Superior temporal gyrus (tissue), 1 donor: ENCODE measurements at regions not wholly inside any gene's neighbourhood (a gene's known extent, or its start where the extent isn't known, plus 50 kb on each side); places are given as distances from the start of the nearest gene placed in this dataset.
"Not testable (repeated sequence)": the region's sequence is repeated elsewhere in the genome, so short reads cannot be mapped to it uniquely, and the experiment has no call there.

Source experiments
- DNase-seq: peaks from one replicate; pipeline ENCODE4 v3.0.0-alpha.2; 2016; ENCODE audit errors: extremely low spot score

GRCh38 chr2:60247471-60247870 lies 306.0 kb downstream of the BCL11A start:
- DNase-seq, result no peak

- DNase-seq, result no peak
Measured at GRCh38 chr2:60246583-60246982, 306.9 kb downstream of the BCL11A start.

- DNase-seq, result no peak
Measured at GRCh38 chr2:60234274-60234986, 319.0 kb downstream of the BCL11A start.

DNA sequence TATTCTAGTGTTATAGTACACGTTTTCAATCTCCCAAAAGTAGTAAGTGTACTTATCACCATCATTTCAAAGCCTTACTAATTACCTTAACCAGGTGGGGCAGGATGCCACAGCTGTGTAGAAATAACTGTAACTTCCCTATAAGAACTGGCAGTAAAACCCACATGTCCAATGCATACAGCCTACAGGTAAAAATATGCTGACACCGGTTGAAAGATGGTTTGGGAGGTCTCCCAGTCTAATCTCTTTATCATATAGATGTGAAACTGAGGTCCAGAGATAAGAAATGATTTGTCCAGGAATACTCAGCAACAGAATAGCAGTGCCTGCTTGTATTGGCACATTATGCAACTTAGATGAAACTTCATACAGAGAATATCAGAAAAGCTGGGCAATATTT lies 322.9 kb downstream of the BCL11A start:
- DNase-seq, result no peak

DNA sequence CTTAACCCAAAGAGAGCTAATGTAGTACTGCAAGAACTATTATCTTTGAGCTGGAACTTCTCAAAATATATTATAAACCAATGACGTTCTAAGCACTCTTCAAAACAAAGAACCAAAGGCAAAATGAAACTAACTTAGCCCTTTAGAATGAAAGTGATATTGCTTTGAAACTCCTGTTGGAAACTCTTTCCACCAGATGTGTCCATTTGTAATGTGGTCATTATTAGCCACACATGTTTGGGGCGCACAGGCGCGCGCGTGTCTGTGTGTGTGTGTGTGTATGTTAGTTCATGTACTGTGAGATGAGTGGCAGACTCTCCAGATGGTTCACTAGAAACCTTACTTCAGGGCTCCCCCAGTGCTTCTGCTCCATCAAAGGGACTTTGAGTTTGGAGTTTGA lies 323.4 kb downstream of the BCL11A start:
- DNase-seq, result no peak

GRCh38 chr2:60226943-60227342 lies 326.5 kb downstream of the BCL11A start:
- no peak for DNase-seq

DNA sequence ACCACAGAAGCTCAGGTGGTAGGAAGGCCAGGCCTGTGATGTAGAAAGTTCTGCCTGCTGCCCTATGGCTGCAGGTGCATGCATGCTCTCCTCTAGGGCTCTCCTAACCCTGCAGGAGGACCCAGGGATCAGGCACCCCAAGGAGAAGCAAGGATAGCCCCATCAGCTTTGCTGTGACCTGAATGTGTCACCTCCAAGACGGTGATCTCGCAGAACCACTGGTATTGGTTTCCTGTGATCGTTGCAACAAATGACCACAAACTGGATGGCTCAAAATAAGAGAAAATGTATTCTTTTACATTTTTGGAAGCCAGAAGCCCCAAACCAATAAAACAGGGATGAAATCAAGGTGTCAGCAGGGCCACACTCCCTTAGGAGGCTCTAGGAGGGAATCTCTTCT lies 327.3 kb downstream of the BCL11A start:
- no peak for DNase-seq

GRCh38 chr2:60223859-60224258 lies 329.6 kb downstream of the BCL11A start:
- no peak for DNase-seq

DNA sequence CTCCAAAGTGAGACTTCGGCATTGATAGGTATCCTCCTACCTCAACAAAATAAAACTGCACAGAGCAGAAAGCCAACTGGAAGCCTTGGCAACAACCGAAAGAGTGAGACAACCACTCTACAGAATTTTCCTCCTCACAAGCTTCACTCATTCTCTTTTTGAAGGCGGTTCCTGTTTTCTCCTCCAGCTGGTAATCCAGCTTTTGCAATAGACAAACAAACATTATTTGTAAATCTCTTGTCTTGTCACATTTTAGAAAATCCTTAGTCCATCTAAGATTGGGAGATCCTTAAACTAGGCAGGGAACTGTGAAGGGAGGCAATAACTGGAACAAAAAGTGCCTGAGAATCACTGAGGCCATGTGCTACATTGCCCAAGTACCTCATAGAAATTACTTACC lies 332.4 kb downstream of the BCL11A start:
- no peak for DNase-seq

- no peak for DNase-seq
Measured at GRCh38 chr2:60219536-60219935, 333.9 kb downstream of the BCL11A start.

- DNase-seq, result no peak
Measured at GRCh38 chr2:60216452-60216995, 336.9 kb downstream of the BCL11A start.

DNA sequence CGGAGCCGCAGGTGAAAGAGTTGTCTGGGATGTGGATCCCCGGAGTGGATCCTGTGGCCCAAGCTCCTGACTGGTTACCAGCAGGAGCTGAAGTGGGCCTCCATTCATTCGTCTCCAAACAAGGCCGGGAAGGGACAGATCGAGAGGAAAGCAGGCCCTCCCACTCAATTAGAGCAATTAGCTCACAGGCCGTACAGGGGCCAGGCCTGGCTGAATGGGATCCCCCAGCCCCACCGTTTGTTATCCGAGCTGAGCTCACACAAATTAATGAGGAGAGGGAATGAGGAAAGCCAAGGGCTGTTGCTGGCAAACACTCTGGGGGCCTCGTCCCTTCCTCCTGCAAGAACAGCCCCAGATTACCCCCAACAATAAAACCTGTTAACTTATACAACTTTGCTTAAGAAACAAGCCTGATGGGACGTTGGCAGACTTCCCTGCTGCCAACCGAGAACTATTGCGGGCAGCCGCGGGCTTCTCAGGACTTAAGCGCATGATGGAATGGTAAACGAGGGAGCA lies 338.0 kb downstream of the BCL11A start:
- no peak for DNase-seq

GRCh38 chr2:60214626-60214875 lies 338.9 kb downstream of the BCL11A start:
- no peak for DNase-seq

- DNase-seq, result no peak
Measured at GRCh38 chr2:60213865-60214625, 339.4 kb downstream of the BCL11A start.

DNA sequence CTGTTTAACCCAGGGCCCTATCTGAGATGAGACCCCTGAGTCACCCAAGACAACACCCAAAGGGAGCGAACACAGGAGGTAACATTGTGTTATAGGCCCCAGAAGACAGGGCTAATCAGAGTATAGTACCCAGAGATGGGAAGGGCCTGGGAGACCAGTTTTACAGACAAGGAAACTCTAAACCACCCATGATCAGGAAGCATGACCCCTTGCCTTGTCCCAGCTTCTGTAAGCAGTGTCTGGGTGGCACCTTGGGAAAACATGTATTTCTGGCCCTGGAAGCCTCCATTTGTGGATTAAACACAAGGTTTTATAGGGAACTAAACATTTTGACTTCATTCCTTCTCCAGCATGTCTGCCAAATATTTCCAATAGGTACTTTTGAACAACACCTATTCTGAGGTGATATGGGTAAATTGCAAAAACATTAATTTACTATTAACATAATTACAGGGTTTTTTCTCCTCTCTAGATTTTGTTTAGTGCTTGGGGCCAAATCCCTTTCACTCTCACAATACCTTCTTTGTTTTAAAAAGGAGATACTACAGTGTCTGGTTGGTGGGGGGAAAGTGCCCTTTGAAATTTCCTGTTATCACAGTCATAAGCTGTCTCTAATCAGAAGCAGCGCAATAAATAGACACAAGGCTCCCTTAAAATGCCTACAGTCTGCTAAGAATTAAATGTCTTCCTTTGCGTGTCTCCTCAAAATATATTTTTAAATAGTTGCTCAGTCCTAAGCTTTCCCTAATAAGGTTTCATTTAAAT lies 341.1 kb downstream of the BCL11A start:
- DNase-seq, result no peak

- not testable (repeated sequence) for DNase-seq
Measured at GRCh38 chr2:60189006-60189405, 364.4 kb downstream of the BCL11A start.

- DNase-seq, result no peak
Measured at GRCh38 chr2:60175290-60175689, 378.2 kb downstream of the BCL11A start.

DNA sequence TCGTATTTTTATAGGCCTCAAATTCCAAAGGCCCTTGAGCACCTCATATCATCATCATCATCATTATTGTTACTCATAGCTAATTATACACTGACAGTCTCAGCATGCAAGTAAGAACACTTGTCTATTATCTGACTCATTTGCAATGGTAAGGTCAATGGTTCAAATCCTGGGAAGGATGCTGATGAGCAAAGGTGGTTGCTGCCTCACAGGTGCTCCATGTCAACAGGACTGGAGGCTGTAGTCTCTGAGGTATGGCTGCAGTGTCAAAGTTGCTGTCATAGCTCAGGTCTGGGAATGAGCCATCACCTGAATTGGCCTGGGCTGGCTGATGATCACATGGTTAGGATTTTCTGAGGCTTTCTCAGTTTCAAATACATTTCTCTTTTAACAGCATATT lies 379.3 kb downstream of the BCL11A start:
- no peak for DNase-seq

GRCh38 chr2:60172801-60173200 lies 380.7 kb downstream of the BCL11A start:
- no peak for DNase-seq

DNA sequence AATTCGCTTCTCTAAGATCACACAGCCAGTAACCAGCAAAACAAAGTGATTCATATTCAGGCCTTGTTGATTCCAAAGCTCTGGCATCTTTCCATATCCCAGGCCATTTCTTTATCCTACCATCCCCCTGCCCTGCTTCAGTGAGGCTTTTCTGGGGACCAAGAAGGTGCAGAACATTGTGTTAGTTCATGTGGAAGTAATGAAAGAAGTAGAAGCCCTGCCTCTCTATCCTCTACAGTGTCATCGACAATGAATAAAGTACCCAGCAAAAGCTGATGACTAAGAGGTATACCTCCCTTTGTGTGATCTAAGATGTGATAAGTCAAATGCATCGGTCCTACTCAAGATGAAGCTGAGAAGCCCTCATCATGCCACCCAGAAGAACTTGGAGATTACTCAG lies 383.2 kb downstream of the BCL11A start:
- no peak for DNase-seq

DNA sequence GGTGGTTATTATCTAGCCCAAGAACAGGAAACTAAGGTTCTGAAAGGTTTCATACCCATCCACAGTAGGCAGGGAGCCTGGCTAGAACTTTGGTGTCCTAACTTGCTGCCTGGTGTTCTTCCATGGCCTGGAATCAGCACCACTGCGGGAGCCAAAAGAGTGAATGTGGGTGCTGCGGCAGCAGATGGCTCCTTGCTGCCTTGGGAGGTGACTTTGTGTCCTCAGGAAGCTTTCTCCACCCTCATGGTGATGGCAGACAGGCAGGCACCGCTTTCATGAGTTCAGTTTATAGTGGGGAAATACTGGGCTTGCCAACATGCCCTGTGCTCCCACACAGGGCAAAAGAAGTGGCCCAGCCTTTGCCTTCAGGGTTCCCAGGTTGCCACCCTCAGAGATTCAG lies 385.2 kb downstream of the BCL11A start:
- DNase-seq, result no peak

- DNase-seq, result no peak
Measured at GRCh38 chr2:60167089-60167488, 386.4 kb downstream of the BCL11A start.
